GM12891 (cell line): ENCODE measurements at regions not wholly inside any gene's neighbourhood (a gene's known extent, or its start where the extent isn't known, plus 50 kb on each side); places are given as distances from the start of the nearest gene placed in this dataset.

Source experiments
- DNase-seq: peaks from one replicate; pipeline ENCODE4 v3.0.0; 2011; ENCODE audit warnings: low spot score; ENCODE audit not compliant: insufficient read length
- FAIRE-seq: peaks from 2 replicates; lab custom pipeline; 2011; peaks lifted over from hg19 to GRCh38; lab: Jason Lieb, UNC
- PAX5 ChIP-seq: IDR thresholded peaks from 2 replicates; pipeline ENCODE4 v1.6.1; 2011; ENCODE audit warnings: low read length, moderate library complexity, mild to moderate bottlenecking; ENCODE audit not compliant: insufficient read depth, severe bottlenecking
- POLR2A ChIP-seq: IDR thresholded peaks from 2 replicates; pipeline ENCODE4 v1.6.1; 2011; ENCODE audit warnings: low read depth, low read length, control low read depth
- POLR2AphosphoS5 ChIP-seq: IDR thresholded peaks from 2 replicates; pipeline ENCODE4 v1.6.1; 2011; ENCODE audit warnings: low read depth, low read length, control low read depth
- POU2F2 ChIP-seq: IDR thresholded peaks from 2 replicates; pipeline ENCODE4 v1.6.1; 2011; ENCODE audit warnings: low read depth, mild to moderate bottlenecking, control low read depth, low read length, moderate library complexity
- SPI1 ChIP-seq: IDR thresholded peaks from 2 replicates; pipeline ENCODE4 v1.6.1; 2011; ENCODE audit warnings: low read depth, low read length, control low read depth
- TAF1 ChIP-seq: IDR thresholded peaks from 2 replicates; pipeline ENCODE4 v1.6.1; 2011; ENCODE audit warnings: low read depth, low read length, control low read depth

GRCh38 chr5:121763665-121764064 lies 88.0 kb upstream of the FTMT start:
- FAIRE-seq = no peak
- TF ChIP-seq POLR2A = no peak
- no peak for TF ChIP-seq TAF1
- no peak for TF ChIP-seq SPI1
- no peak for TF ChIP-seq PAX5
- no peak for TF ChIP-seq POU2F2
- no peak for TF ChIP-seq POLR2AphosphoS5
- DNase-seq = no peak

GRCh38 chr5:121780406-121780805 lies 71.3 kb upstream of the FTMT start:
- DNase-seq (no peak), FAIRE-seq (no peak)
- TF ChIP-seq POU2F2 (no peak), SPI1 (no peak), TAF1 (no peak), PAX5 (no peak), POLR2AphosphoS5 (no peak)

- no peak for FAIRE-seq
- no peak for DNase-seq
- TF ChIP-seq PAX5 (no peak), SPI1 (no peak), POLR2A (no peak), TAF1 (no peak), POU2F2 (no peak), POLR2AphosphoS5 (no peak)
Measured at GRCh38 chr5:121783700-121784099, 68.0 kb upstream of the FTMT start.

- DNase-seq = no peak
- FAIRE-seq = no peak
- no peak for TF ChIP-seq POLR2A
- TF ChIP-seq SPI1 = no peak
- TF ChIP-seq POU2F2 = no peak
- no peak for TF ChIP-seq TAF1
- no peak for TF ChIP-seq POLR2AphosphoS5
- no peak for TF ChIP-seq PAX5
Measured at GRCh38 chr5:121793791-121794190, 57.9 kb upstream of the FTMT start.

- DNase-seq = no peak
- TF ChIP-seq TAF1 (no peak), SPI1 (no peak), PAX5 (no peak), POLR2A (no peak), POU2F2 (no peak), POLR2AphosphoS5 (no peak)
- FAIRE-seq = no peak
Measured at GRCh38 chr5:121795511-121795910, 56.2 kb upstream of the FTMT start.

GRCh38 chr5:121797681-121798518 lies 53.8 kb upstream of the FTMT start:
- no peak for DNase-seq
- no peak for TF ChIP-seq SPI1
- no peak for TF ChIP-seq POLR2AphosphoS5
- no peak for TF ChIP-seq PAX5
- FAIRE-seq = no peak
